Umbilical cord (tissue), 1 donor: ENCODE measurements at regions not wholly inside any gene's neighbourhood (a gene's known extent, or its start where the extent isn't known, plus 50 kb on each side); places are given as distances from the start of the nearest gene placed in this dataset.

Experiments used
- DNase-seq: peaks from one replicate; pipeline ENCODE4 v3.0.0-alpha.2; 2015; ENCODE audit warnings: low spot score

GRCh38 chr20:52404671-52405070, 213.1 kb upstream of the ZFP64 start:
- no peak for DNase-seq

GRCh38 chr20:52402950-52403349, 211.4 kb upstream of the ZFP64 start:
- DNase-seq: no peak

GRCh38 chr20:52402514-52402913, 210.9 kb upstream of the ZFP64 start:
- no peak for DNase-seq

- DNase-seq: peak; percentile 77
These were observed 209.9 kb upstream of the ZFP64 start for GRCh38 chr20:52401431-52401830.

GRCh38 chr20:52399352-52399751, 207.8 kb upstream of the ZFP64 start:
- peak; percentile 42 for DNase-seq

- DNase-seq: no peak
These were observed 198.0 kb upstream of the ZFP64 start for GRCh38 chr20:52389606-52390005.

GRCh38 chr20:52383995-52384621, 192.5 kb upstream of the ZFP64 start:
- no peak for DNase-seq

GRCh38 chr20:52382933-52383332, 191.4 kb upstream of the ZFP64 start:
- no peak for DNase-seq

GRCh38 chr20:52379723-52380336, 188.3 kb upstream of the ZFP64 start:
- no peak for DNase-seq

GRCh38 chr20:52372169-52372568, 180.6 kb upstream of the ZFP64 start:
- no peak for DNase-seq

- no peak for DNase-seq
These were observed 174.1 kb upstream of the ZFP64 start for GRCh38 chr20:52365688-52366087.

- no peak for DNase-seq
These were observed 172.8 kb upstream of the ZFP64 start for GRCh38 chr20:52364405-52364804.

GRCh38 chr20:52361650-52362049, 170.1 kb upstream of the ZFP64 start:
- no peak for DNase-seq

- no peak for DNase-seq
These were observed 158.2 kb upstream of the ZFP64 start for GRCh38 chr20:52349806-52350205.

GRCh38 chr20:52348434-52348833, 156.9 kb upstream of the ZFP64 start:
- peak; percentile 2 for DNase-seq

GRCh38 chr20:52346797-52347196, 155.2 kb upstream of the ZFP64 start:
- DNase-seq: no peak

GRCh38 chr20:52342913-52343312, 151.3 kb upstream of the ZFP64 start:
- DNase-seq: no peak

GRCh38 chr20:52340036-52340634, 148.6 kb upstream of the ZFP64 start:
- DNase-seq: no peak

GRCh38 chr20:52332649-52333250, 141.2 kb upstream of the ZFP64 start:
- DNase-seq: no peak

GRCh38 chr20:52332230-52332629, 140.7 kb upstream of the ZFP64 start:
- no peak for DNase-seq

- no peak for DNase-seq
These were observed 140.1 kb upstream of the ZFP64 start for GRCh38 chr20:52331655-52332054.

- no peak for DNase-seq
These were observed 129.8 kb upstream of the ZFP64 start for GRCh38 chr20:52321396-52321795.

- DNase-seq: no peak
These were observed 127.1 kb upstream of the ZFP64 start for GRCh38 chr20:52318651-52319050.
